Calu3 (cell line): ENCODE measurements at regions not wholly inside any gene's neighbourhood (a gene's known extent, or its start where the extent isn't known, plus 50 kb on each side); places are given as distances from the start of the nearest gene placed in this dataset.

Experiments
- BruUV-seq: library from RNA; stranded (reverse); fragments of 400-500 nt; replicated peaks from 2 replicates; lab custom pipeline; 2021; lab: Mats Ljungman, UMichigan
- CTCF ChIA-PET: fragments of 300-600 bp; sonication (Branson Sonifier 250); formaldehyde crosslinking; loops from one replicate; lab custom pipeline; 2022; ENCODE audit warnings: antibody characterized with exemption; lab: Charles Lee
- DNase-seq: peaks from one replicate; pipeline ENCODE4 v3.0.0; 2022
- H3K27ac Mint-ChIP-seq: one replicate; pipeline ENCODE4 v1.8.0; 2022; ENCODE audit warnings: mixed read lengths; ENCODE audit not compliant: unreplicated experiment
- H3K27me3 Mint-ChIP-seq: one replicate; pipeline ENCODE4 v1.8.0; 2022; ENCODE audit warnings: mixed read lengths; ENCODE audit not compliant: unreplicated experiment
- H3K36me3 Mint-ChIP-seq: one replicate; pipeline ENCODE4 v1.8.0; 2022; ENCODE audit warnings: mild to moderate bottlenecking, moderate library complexity, mixed read lengths; ENCODE audit not compliant: insufficient read depth, unreplicated experiment
- H3K4me1 Mint-ChIP-seq: one replicate; pipeline ENCODE4 v1.8.0; 2022; ENCODE audit warnings: mild to moderate bottlenecking, low read depth, mixed read lengths; ENCODE audit not compliant: unreplicated experiment
- H3K4me3 Mint-ChIP-seq: one replicate; pipeline ENCODE4 v1.8.0; 2022; ENCODE audit warnings: mild to moderate bottlenecking, low read depth, moderate library complexity, mixed read lengths; ENCODE audit not compliant: unreplicated experiment
- H3K9me3 Mint-ChIP-seq: one replicate; pipeline ENCODE4 v1.8.0; 2022; ENCODE audit warnings: low read depth, mixed read lengths; ENCODE audit not compliant: unreplicated experiment
- intact Hi-C: fragments of 100-400 bp; cut with micrococcal nuclease; formaldehyde crosslinking; loops from one replicate; pipeline ENCODE4 v1.10.0; 2022; ENCODE audit not compliant: unreplicated experiment
- TF ChIP-seq, protein P1 (sequence below): fragments of 200-600 bp; IDR thresholded peaks from one replicate; pipeline ENCODE4 v1.8.0; 2022; ENCODE audit warnings: antibody characterized with exemption; ENCODE audit not compliant: unreplicated experiment

- no peak overlapping the region for H3K27ac Mint-ChIP-seq
- intact Hi-C loops = loop anchor here (10.0 kb wide), 1 partner anchor 271 kb away; no protein-coding TSS in a partner anchor
- no peaks in the 10 kb centered on the region for H3K4me1 Mint-ChIP-seq
- no peak overlapping the region for H3K4me3 Mint-ChIP-seq
- H3K27me3 Mint-ChIP-seq = no peaks in the 10 kb centered on the region
- CTCF ChIA-PET = interaction anchor here (0.6 to 1.2 kb wide), 2 partner anchors 8 to 13 kb away, joined by 3 to 7 read pairs; no protein-coding TSS in a partner anchor
- TF ChIP-seq, protein P1, sequence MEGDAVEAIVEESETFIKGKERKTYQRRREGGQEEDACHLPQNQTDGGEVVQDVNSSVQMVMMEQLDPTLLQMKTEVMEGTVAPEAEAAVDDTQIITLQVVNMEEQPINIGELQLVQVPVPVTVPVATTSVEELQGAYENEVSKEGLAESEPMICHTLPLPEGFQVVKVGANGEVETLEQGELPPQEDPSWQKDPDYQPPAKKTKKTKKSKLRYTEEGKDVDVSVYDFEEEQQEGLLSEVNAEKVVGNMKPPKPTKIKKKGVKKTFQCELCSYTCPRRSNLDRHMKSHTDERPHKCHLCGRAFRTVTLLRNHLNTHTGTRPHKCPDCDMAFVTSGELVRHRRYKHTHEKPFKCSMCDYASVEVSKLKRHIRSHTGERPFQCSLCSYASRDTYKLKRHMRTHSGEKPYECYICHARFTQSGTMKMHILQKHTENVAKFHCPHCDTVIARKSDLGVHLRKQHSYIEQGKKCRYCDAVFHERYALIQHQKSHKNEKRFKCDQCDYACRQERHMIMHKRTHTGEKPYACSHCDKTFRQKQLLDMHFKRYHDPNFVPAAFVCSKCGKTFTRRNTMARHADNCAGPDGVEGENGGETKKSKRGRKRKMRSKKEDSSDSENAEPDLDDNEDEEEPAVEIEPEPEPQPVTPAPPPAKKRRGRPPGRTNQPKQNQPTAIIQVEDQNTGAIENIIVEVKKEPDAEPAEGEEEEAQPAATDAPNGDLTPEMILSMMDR = no peak
- BruUV-seq = no TSS peak
- peaks cover 3% of the 10 kb centered on the region for H3K9me3 Mint-ChIP-seq
- H3K36me3 Mint-ChIP-seq = no peaks in the 10 kb centered on the region
- no peak for DNase-seq
Measured at GRCh38 chr5:143693651-143694252, 118.2 kb upstream of the HMHB1 start.

- DNase-seq = no peak
- Mint-ChIP-seq H3K27ac (no peak overlapping the region), H3K36me3 (no peaks in the 10 kb centered on the region), H3K4me3 (no peak overlapping the region), H3K4me1 (no peaks in the 10 kb centered on the region), H3K27me3 (no peaks in the 10 kb centered on the region), H3K9me3 (peaks cover 3% of the 10 kb centered on the region)
- CTCF ChIA-PET = interaction anchor here (0.7 to 1.0 kb wide), 2 partner anchors 9 to 547 kb away, joined by 3 to 4 read pairs; no protein-coding TSS in a partner anchor
- BruUV-seq = no TSS peak
- TF ChIP-seq, protein P1 = no peak
- intact Hi-C loops = loop anchor here (10.0 kb wide), 1 partner anchor 272 kb away; no protein-coding TSS in a partner anchor
Measured at GRCh38 chr5:143692342-143692741, 119.6 kb upstream of the HMHB1 start.

- Mint-ChIP-seq H3K9me3 (peaks cover 3% of the 10 kb centered on the region), H3K27me3 (no peaks in the 10 kb centered on the region), H3K27ac (no peak overlapping the region), H3K36me3 (no peaks in the 10 kb centered on the region), H3K4me1 (no peaks in the 10 kb centered on the region), H3K4me3 (no peak overlapping the region)
- intact Hi-C loops = loop anchor here (10.0 kb wide), 1 partner anchor 273 kb away; no protein-coding TSS in a partner anchor
- BruUV-seq = no TSS peak
- DNase-seq = no peak
- TF ChIP-seq, protein P1 = no peak
- CTCF ChIA-PET = interaction anchor here (0.7 to 1.0 kb wide), 3 partner anchors 9 to 727 kb away, joined by 3 to 4 read pairs (median 3); no protein-coding TSS in a partner anchor
Measured at GRCh38 chr5:143691945-143692290, 120.0 kb upstream of the HMHB1 start.

DNA sequence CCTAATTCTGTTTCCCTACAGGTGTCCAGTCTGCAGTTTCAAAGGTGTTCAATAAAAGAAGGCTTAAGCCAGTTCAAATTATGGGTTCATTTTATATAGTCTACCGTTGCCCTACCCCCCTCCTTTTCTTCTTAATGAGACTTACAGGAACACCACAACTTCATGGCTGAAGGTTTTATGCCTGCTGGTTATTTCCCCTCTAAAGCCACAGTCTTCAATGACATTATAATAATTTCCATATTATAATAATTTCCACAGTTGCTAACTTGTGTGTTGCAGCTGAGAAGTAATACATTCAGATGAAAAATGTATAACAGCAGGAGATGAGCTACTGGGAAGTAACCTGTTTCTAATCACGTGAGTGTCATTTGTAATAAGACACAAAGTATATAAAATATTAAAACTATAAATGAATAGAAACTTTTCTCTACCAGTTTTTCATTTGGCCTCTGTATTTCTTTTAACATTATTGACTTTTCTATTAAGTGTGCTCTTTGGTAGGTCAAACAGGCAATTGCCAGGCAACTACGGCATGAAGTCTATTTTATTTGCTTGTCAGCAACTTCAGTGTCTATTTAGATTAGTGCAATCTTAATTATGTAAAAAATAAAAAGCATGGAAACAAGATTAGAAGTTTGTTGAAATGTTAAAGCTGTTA is 120.5 kb upstream of the HMHB1 start:
- Mint-ChIP-seq H3K27me3 (no peaks in the 10 kb centered on the region), H3K4me3 (no peak overlapping the region), H3K9me3 (peaks cover 3% of the 10 kb centered on the region), H3K4me1 (no peaks in the 10 kb centered on the region), H3K36me3 (no peaks in the 10 kb centered on the region), H3K27ac (no peak overlapping the region)
- BruUV-seq = no TSS peak
- TF ChIP-seq, protein P1 = no peak
- CTCF ChIA-PET = interaction anchor here (0.6 to 1.0 kb wide), 3 partner anchors 8 to 727 kb away, joined by 3 to 4 read pairs (median 3); no protein-coding TSS in a partner anchor
- intact Hi-C loops = loop anchor here (10.0 kb wide), 1 partner anchor 273 kb away; no protein-coding TSS in a partner anchor
- no peak for DNase-seq
